IMR-90 (cell line): ENCODE measurements at regions not wholly inside any gene's neighbourhood (a gene's known extent, or its start where the extent isn't known, plus 50 kb on each side); places are given as distances from the start of the nearest gene placed in this dataset.

Experiments
- BHLHE40 ChIP-seq: fragments of 150-350 bp; IDR thresholded peaks from 2 replicates; pipeline ENCODE4 v1.6.1; 2016; ENCODE audit warnings: mild to moderate bottlenecking, low read depth, low read length
- CEBPB ChIP-seq: IDR thresholded peaks from 2 replicates; pipeline ENCODE4 v1.6.1; 2012; ENCODE audit warnings: low read depth, low read length, improper control_type of control experiment
- CTCF ChIP-seq: conservative IDR thresholded peaks from 2 replicates; pipeline ENCODE4 v1.5.1; 2012; ENCODE audit warnings: mild to moderate bottlenecking, low read depth, low read length, improper control_type of control experiment
- MXI1 ChIP-seq: IDR thresholded peaks from 2 replicates; pipeline ENCODE4 v1.6.1; 2012; ENCODE audit warnings: low read depth, mild to moderate bottlenecking, low read length, moderate library complexity, borderline replicate concordance
- POLR2A ChIP-seq: IDR thresholded peaks from 2 replicates; pipeline ENCODE4 v1.6.1; 2012; ENCODE audit warnings: mild to moderate bottlenecking, low read depth, low read length
- RCOR1 ChIP-seq: IDR thresholded peaks from 2 replicates; pipeline ENCODE4 v1.6.1; 2012; ENCODE audit warnings: mild to moderate bottlenecking, low read length, improper control_type of control experiment; ENCODE audit not compliant: insufficient replicate concordance
- RFX5 ChIP-seq: IDR thresholded peaks from 2 replicates; pipeline ENCODE4 v1.8.0; 2012; ENCODE audit warnings: low read depth, mild to moderate bottlenecking, low read length, moderate library complexity
- USF2 ChIP-seq: fragments of 150-350 bp; IDR thresholded peaks from 2 replicates; pipeline ENCODE4 v1.6.1; 2017; ENCODE audit warnings: mild to moderate bottlenecking, antibody characterized with exemption, low read length, low read depth

- TF ChIP-seq RCOR1, result no peak
- no peak for TF ChIP-seq CTCF
- TF ChIP-seq BHLHE40, result no peak
- no peak for TF ChIP-seq USF2
- TF ChIP-seq POLR2A, result no peak
- TF ChIP-seq RFX5, result no peak
- TF ChIP-seq CEBPB, result no peak
- TF ChIP-seq MXI1, result no peak
These were observed 322.4 kb upstream of the CBLB start for GRCh38 chr3:106191211-106191610.
